HG02970 (cell line): ENCODE measurements at regions not wholly inside any gene's neighbourhood (a gene's known extent, or its start where the extent isn't known, plus 50 kb on each side); places are given as distances from the start of the nearest gene placed in this dataset.

Experiments used
- ATAC-seq: cut with Tn5 transposase; IDR thresholded peaks from one replicate; pipeline ENCODE4 v1.9.1; 2021; ENCODE audit warnings: mild to moderate bottlenecking, moderate library complexity, moderate number of reproducible peaks; ENCODE audit not compliant: unreplicated experiment, low FRiP score

DNA sequence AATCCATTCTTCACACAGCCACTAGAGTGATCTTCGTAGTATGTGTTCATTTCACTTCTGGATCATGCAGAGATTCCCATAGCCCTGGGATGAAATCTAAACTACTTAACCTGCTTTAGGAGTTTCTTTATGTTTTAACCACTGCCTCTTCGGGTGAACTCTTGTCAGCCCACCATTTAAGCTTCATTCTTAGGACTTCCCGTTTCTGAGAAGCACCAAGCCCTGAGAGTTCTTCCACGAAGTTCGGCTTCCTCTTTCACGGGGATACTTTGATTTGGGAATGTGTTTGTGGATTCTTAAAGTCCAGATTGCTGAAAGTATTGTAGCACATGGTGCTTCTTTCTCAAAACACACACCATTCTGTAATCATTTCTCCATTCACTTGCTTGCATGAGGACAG is 205.0 kb downstream of the UBE2E3 start:
- no peak for ATAC-seq

DNA sequence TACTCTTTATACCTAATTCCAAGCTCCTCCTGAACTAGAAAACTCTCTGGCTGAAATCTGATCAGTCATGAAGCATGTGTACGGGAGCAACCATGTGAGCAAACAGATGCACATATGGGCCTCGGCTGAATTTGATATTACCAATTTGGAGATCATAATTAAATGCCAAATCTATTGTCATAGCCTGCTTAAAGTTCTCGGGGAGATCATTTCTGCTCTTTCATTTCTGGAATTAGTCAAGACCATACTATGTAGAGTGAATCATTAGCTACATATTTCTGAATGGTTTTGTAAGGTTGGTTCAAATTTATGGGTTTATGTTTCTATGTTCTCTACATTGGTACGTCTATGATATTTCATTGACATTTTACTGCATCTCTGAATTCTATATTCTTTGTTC is 205.5 kb downstream of the UBE2E3 start:
- ATAC-seq: no peak

DNA sequence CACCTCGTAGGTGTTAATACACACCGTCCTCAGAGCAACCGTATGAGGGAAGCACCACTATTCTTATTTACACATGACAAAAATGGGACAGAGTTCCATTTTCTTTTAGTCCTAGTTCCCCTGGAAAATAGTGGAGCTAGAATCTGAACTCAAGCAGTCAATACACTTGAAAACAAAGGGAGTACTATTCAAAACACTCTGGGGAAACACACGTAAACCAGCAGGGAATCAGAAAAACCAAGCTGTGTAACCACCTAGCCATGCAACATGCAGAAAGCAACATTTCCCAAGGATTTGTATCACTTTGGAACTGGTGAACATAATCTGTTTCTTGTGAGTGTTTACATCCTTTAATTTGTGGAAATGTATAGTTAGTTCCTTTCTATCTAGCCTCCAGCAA is 208.2 kb downstream of the UBE2E3 start:
- ATAC-seq: no peak

DNA sequence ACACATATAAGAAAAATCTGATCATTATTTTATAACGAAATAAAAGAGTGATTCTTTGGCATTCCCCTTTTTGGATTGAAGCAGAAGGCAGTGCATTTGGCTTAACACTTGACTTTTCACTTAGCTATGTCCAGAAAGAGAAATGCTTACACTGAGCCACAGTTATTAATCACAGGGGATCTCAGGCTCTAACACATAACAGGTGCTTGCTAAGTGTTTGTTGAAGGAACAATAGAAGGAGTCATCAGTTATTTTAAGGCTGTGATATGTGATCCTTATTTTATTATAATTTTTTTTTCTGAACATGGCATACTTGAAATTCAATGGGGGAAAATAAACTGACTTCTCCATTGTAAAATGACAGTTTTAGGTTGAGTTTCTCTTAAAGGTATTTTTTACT is 209.5 kb downstream of the UBE2E3 start:
- no peak for ATAC-seq

DNA sequence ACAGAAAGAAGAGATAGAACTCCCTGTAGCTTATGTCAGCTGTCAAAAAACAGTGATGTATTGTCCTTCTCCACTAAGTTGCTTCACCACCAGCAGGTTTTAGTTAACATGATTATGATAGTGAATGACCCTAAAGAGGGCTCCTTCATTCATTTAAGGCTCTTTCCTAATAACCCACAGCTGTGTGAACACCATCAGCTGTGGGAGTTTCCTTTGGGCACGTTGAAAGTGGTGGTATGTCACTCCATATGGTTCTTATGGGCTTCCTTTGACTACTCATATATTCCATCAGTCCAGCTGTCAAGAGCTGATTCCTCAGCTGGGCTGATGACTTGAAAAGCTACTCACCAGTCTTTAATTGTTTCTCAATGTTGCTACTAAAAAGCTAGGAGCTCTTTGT is 210.3 kb downstream of the UBE2E3 start:
- no peak for ATAC-seq

DNA sequence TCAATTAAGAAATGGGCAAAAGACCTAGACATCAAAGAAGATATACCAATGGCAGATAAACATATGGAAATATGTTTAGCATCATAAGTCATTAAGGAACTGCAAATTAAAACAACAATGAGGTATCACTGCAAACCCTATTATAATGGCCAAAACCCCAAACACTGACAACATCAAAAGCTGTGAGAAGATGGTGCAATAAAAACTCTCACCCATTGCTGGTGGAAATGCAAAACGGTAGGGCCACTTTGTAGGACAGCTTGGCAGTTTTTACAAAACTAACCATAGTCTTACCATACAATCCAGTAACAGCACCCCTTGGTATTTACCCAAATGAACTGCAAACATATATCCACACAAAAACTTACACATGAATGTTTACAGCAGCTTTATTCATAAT is 213.1 kb downstream of the UBE2E3 start:
- no peak for ATAC-seq

DNA sequence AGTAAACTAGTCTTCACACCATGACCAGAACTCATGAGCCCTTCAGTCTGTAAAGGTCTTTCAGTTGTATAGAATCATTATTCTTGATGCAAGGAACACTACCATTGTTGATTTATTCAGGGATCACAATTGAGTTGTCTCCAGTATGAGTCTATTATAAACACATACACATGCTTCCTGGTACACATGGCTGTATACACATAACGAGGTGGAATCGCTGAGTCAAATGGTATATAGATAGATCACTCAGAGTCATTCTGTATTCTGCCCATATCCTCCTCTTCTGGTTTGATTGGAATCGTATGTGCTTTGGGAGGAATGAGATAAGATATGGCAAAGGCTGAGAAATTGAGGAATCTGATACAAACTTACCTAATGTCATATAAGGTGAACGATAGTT is 216.0 kb downstream of the UBE2E3 start:
- ATAC-seq: no peak

DNA sequence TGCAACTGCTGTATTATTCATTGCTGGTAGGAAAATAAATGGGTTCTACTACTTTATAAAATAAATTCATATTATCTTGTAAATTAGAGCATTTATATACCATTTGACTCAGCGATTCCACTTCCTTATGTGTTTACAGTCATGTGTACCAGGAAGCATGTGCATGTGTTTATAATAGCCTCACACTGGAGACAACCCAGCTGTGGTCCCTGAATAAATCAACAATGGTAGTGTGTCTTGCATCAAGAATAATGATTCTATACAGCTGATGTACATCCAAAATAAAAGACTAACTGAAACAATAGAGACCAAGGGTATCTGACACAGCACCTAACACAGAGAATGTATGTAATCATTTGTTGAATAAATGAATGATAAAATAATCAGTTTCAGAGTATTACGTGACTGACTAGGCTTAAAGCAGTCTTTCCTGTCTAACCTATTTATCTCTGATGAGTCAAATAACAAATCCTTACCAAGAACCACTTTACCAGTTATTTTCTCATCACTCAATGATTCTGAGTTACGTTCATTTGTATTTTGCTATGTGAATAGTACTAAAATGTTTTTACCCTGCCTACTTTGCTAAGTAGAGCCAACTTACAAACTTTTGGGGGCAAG is 216.8 kb downstream of the UBE2E3 start:
- ATAC-seq: no peak

DNA sequence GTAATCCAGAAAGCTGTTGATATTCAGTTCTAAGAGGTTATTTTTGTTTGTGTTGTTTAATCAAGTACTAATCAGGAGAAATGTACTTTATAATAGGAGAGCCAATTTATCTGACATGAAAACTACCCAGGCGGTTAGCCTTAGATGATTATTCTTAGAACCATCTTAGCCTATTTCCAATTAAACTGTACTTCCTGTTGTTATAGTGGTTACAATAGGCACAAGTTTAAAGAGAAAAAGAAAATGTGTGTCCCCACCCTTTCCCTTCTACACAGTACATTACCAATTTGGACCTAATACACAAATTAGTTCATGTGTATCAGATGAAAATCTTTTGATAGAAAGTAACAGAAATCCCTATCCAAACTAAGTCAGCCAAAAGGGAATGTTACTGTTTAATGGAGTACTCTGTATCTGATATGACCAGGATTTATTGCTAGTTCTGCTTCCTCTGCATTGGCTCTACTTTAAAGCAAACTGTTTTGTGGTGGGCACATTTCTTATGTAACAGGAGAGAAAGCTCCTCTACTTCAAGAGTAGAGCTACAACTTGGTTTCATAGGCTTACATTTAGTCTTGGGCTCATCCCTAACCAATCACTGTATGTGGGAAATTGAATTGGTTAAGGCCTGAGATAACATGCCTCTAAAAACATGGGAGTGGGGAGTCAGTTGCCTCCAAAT is 217.9 kb downstream of the UBE2E3 start:
- no peak for ATAC-seq

DNA sequence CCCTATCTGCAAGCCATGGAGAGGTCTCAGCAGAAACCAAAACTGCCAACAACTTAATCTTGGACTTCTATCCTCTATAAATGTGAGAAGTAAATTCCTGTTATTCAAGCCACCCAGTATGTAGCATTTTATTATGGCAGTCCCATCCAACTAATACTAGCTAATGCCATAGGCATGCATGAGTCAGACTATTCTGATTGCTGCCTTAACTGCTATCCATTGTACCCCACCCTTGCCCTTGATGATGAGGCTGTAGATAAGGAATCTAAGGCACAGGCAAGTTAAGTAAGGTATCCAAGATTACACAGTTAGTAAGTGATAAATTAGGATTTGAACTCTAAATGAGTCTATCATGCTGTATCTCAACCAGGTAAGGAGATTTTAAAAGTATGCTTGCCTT is 223.0 kb downstream of the UBE2E3 start:
- ATAC-seq: no peak

DNA sequence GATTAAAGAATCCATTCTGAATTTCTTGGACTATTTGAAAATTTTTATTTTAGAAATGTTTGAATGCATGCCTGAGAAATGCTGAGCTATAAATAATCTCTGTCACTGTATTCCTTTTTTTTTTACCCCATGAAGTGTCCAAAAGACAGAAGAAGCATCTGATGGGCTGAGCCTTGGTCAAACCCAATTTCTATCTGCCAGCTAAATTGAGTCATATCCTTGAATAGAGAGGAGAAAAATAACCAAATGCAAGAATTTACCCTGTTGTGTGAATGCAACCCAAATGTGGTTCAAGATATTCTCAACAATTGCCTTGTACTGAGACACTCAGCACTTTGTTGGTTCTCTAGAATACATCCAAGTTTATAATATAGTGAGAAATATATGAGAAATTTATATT is 223.5 kb downstream of the UBE2E3 start:
- no peak for ATAC-seq

DNA sequence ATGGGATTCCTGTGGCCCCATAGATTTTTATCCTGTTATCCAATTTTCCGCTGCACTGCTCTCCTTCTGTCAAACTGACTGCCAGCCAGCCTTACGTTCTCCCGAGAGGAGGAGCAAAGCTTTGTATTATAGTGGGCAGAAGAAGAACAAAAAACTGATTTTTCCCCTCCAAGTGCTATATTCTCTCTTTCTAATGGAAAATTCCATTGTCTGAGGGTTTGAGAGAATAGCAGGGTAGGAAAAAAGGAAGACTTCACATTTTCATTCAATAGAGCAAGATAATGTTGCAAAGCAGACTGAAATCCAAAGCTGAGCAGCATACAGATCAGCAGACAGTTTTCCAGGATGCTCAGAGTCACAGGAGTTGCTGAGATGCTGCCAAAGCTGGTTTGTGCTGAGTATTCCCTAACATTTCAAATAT is 238.0 kb downstream of the UBE2E3 start:
- ATAC-seq: no peak

DNA sequence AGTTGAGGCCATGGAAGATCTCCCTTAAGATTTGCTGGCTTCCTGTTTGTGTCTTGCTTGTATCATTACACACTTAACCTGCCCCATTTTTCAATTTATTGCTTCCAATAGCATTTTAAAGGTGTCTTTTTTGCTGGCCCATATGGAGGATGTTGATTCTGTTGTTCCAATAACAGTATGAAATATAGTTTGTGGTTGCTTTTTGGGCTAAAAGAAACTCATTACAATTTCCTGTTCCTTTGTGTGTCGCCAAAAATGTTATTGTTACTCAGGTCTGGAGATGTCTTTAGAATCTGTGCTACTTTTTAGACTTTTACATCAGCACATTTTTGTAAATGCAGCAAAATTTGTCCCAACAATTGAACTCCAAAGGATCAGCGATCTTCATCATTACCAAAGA is 234.0 kb upstream of the ITGA4 start:
- no peak for ATAC-seq

DNA sequence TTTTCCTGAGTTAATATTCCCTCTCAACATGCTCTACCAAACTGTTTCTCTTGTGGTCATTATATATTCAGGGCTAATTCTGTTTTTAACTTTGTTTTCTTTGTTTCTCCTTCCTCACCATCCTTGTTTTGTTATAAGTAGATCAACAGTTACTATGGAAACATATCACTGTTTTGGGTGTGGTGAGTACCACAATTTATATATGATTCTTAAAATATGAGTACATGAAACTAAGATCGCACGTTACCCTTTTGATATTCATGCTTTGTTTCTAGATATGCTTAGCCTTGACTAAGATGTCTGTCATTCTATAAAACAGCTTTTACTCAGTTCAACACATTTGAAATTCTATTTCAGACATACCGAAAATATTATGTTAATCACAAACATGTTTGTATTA is 232.3 kb upstream of the ITGA4 start:
- ATAC-seq: no peak

DNA sequence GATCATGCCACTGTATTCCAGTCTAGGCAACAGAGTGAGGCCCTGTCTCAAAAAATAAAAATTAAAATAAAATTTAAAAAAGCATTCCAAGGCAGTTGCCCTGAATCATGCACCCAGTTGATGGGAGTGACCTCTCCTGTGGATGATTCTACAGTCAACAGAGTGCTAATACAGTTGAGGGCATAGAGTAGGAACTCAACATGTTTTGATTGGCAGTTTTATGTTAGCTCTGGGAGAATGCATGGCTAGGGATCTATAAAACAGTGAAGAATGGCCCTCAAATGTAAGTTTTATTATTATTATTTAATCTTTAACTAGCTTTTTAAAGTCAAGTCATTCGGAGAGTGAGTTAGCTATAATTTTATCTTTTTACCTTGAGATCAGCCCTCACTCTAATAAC is 228.5 kb upstream of the ITGA4 start:
- no peak for ATAC-seq

DNA sequence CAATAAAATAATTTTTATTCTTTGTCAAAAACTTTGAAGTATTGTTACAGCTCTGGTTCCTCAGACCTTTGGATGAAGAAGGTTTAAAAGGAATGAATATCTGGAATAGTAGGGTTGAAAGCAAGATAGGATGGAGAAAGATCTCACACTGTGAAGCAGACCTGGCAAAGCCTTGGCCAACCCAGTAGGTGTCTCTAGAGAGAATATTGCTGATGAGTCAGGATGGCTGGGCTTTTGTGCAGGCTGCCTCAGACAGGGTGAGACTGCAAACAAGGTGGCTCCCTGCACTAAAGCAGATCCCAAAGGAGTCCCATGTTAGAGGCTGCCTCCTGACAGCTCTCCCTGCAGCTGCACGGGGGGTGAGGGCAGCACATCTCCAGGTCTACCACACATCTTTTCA is 226.0 kb upstream of the ITGA4 start:
- no peak for ATAC-seq

DNA sequence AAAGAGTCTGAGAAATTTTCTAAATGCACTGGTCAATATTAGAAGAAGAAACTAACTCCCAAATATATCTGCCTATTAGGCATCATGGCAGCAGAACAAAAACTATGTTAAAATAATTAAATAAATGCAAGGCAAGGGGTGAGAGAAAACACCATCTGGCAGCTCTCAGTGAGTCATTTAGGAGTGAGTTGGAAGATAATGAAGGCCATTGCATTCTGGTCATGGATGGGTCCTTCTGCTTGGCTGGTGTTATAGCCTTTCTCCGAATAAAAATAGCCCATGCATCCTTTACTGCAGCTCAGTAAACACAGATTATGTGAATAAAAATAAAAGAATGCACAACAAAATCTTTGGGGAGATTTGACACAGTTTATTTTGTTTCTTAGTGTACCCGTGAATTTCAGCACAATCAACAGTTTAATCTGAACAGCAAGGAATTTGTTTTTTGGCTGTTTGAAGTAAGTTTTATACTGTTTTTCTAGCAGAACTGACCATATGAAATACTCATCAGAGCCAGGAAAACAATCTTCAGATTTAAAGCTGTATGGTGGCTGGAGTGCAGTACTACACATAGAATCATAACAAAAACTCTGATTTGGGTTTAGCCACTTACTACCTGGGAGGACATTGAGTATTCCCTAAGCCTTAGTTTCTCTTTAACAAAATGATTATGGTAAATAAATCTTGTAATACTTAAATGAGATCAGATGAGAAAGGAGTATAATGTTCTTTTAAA is 225.1 kb upstream of the ITGA4 start:
- no peak for ATAC-seq

DNA sequence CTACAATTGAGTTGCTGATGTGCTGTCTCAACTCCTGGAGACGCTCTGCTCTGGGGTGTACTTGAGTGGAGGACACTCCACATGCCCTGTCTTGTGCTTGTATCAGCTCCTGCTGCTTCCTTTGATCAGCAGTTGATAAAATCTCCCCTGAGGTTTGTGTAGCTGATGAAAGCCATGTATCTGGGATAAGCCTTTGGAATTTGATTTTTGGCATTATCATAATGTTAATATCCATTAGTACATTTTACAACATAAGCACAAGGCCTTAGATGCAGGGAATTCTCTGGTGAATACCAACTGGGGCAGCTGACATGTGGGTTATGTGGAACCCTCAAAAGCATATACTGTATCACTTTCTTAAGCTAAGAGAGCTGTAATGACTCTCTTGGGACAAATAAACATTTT is 222.7 kb upstream of the ITGA4 start:
- ATAC-seq: no peak

DNA sequence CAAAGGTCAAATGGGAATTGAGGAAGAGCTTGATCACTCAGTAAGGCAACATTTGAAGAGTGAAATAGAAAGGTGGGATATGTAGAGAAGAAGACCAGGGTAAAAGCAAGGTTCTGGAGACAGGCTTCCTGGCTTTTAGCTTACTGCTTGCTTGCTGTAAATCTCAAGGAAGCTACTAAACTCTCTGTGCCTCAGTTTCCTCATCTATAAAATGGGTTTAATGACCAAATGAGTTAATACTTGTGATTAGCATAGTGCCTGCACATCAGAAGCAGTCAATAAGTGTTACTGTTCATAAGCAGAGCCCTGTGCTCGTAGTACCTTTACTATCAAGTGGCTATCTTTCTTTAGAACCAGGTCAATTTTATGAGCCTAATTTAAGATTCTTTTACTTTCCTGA is 222.2 kb upstream of the ITGA4 start:
- ATAC-seq: no peak

DNA sequence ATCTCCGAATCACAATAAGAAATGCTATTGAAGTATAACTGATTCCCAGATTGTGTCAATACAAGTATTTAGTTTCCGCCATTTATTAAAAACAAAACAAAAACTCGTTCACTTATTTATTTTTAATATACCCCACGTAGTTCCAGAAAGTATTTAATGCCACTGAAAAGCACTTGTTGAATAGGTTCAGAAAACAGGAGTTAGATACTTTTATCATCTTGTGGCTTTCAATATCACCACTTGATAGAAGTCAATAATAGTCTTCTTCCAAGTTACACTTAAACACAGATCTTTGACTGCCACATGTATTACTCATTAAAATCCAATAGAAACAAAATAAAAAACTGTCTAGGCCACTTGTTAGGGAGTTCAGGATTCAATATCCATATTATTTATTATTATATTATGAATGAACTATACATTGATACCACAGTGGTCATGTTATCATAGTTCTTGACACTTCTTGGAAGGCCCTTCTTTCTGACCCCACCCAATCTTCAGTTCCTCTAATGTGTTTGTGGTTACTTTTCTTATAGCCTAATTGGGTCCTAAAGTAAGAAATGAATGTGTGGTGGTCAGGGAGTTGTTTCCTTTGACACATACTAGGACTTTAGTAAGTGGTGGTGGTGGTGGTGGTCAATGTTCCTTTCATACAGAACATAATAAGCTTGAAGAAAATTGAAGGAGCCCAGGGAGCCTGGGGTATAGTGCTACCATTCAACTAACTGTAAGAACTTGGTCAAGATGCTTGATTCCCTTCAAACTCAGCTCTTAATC is 221.3 kb upstream of the ITGA4 start:
- peak; percentile 87 for ATAC-seq

DNA sequence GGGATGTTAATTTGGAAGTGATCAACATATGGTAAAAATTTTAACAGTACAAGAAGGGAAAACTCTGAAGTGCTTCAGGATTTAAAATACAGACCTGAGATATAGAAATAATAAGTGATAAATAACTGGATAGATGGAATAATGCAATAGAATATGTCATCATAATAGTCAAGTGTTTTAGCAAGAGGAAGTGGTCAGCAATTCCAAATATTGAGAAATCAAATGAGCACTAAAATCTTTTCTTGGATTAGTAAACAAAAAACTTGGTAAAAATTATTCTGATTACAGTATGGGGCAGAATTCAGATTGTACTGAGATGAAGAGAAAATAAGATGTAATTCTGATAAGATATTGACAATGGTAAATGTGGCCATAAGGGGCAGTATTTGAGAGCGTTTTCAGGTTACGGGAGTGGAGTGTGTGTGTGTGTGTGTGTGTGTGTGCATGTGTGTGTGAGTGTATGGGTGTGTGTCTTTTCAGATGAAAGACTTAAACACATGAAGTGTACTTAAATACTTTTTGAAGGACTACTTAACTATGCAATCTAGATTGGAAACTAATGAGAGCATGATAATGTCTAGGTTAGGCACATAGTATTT is 217.9 kb upstream of the ITGA4 start:
- ATAC-seq: no peak
